ENCODE measurements at regions not wholly inside any gene's neighbourhood (a gene's known extent, or its start where the extent isn't known, plus 50 kb on each side); places are given as distances from the start of the nearest gene placed in this dataset.

- in situ Hi-C loops (cut with MboI; ENCODE audit: low pct_ligation_motif_present in 1 of 4, low pct_unique_long_range_greater_than_20kb in 1 of 4, low sequenced_read_pairs in 3 of 4) (no loop called here), intact Hi-C loops (cut with DNase I; ENCODE audit: low total_unique reads) (no loop called here)
- 77 to 89% methylated on average over 2 of the region's 2 CpGs for WGBS, 2 donors (ENCODE audit: low coverage in 1 of 2)
Measured at GRCh38 chr2:181367906-181368435, 89.2 kb upstream of the ITGA4 start.

GRCh38 chr2:181370126-181370525, 87.1 kb upstream of the ITGA4 start:
- in situ Hi-C loops (cut with MboI; ENCODE audit: low pct_ligation_motif_present in 1 of 4, low pct_unique_long_range_greater_than_20kb in 1 of 4, low sequenced_read_pairs in 3 of 4), result no loop called here
- no peak for TF ChIP-seq POLR2AphosphoS5 (IDR thresholded peaks at IDR 0.05)
- TF ChIP-seq POLR2A (IDR thresholded peaks at IDR 0.05), result no peak
- TF ChIP-seq EP300 (IDR thresholded peaks at IDR 0.05; ENCODE audit: low read depth), result no peak
- TF ChIP-seq CTCF (IDR thresholded peaks at IDR 0.05), result no peak
- Histone ChIP-seq H3K4me3 (no peak overlapping the region), H3K27ac (no peak overlapping the region), H3K9me3 (no peaks in the 10 kb centered on the region), H3K27me3 (no peaks in the 10 kb centered on the region), H3K36me3 (no peaks in the 10 kb centered on the region), H3K4me1 (peaks cover 0 to 18% (median 2%) of the 10 kb centered on the region in 4 donors)
- intact Hi-C loops (cut with DNase I; ENCODE audit: low total_unique reads), result no loop called here
- WGBS, 2 donors (ENCODE audit: low coverage in 1 of 2), result 77 to 79% methylated on average over 3 of the region's 3 CpGs
- DNase-seq, result no peak

More at GRCh38 chr2:181367906-181368435, 89.2 kb upstream of the ITGA4 start:
- H3K4me1 ChIP-seq, result peaks cover 0 to 17% (median 2%) of the 10 kb centered on the region in 4 donors
- no peaks in the 10 kb centered on the region for H3K36me3 ChIP-seq
- TF ChIP-seq CTCF (IDR thresholded peaks at IDR 0.05) (no peak), EP300 (IDR thresholded peaks at IDR 0.05; ENCODE audit: low read depth) (no peak), POLR2A (IDR thresholded peaks at IDR 0.05) (no peak), POLR2AphosphoS5 (IDR thresholded peaks at IDR 0.05) (no peak)
- no peaks in the 10 kb centered on the region for H3K9me3 ChIP-seq
- no peaks in the 10 kb centered on the region for H3K27me3 ChIP-seq
- no peak overlapping the region for H3K4me3 ChIP-seq
- no peak overlapping the region for H3K27ac ChIP-seq
- no peak for DNase-seq

GRCh38 chr2:181371195-181371594, 86.0 kb upstream of the ITGA4 start:
- intact Hi-C loops (cut with DNase I; ENCODE audit: low total_unique reads) (no loop called here), in situ Hi-C loops (cut with MboI; ENCODE audit: low pct_ligation_motif_present in 1 of 4, low pct_unique_long_range_greater_than_20kb in 1 of 4, low sequenced_read_pairs in 3 of 4) (no loop called here)
- no peak overlapping the region for H3K4me3 ChIP-seq
- H3K27ac ChIP-seq, result no peak overlapping the region
- H3K4me1 ChIP-seq, result peaks cover 0 to 18% (median 2%) of the 10 kb centered on the region in 4 donors
- H3K36me3 ChIP-seq, result no peaks in the 10 kb centered on the region
- 91 to 100% methylated on average over 1 to 2 of the region's 2 CpGs for WGBS, 2 donors (ENCODE audit: low coverage in 1 of 2)
- TF ChIP-seq EP300 (IDR thresholded peaks at IDR 0.05; ENCODE audit: low read depth) (no peak), CTCF (IDR thresholded peaks at IDR 0.05) (no peak), POLR2A (IDR thresholded peaks at IDR 0.05) (no peak), POLR2AphosphoS5 (IDR thresholded peaks at IDR 0.05) (no peak)
- no peak for DNase-seq
- H3K27me3 ChIP-seq, result no peaks in the 10 kb centered on the region
- H3K9me3 ChIP-seq, result no peaks in the 10 kb centered on the region

- 41 to 60% methylated on average over 2 of the region's 2 CpGs for WGBS, 2 donors (ENCODE audit: low coverage in 1 of 2)
- H3K4me1 ChIP-seq, result peaks cover 0 to 18% (median 2%) of the 10 kb centered on the region in 4 donors
- no peak for DNase-seq
- in situ Hi-C loops (cut with MboI; ENCODE audit: low pct_ligation_motif_present in 1 of 4, low pct_unique_long_range_greater_than_20kb in 1 of 4, low sequenced_read_pairs in 3 of 4), result no loop called here
- H3K36me3 ChIP-seq, result no peaks in the 10 kb centered on the region
- H3K27ac ChIP-seq, result peak overlapping the region in 1 of 4 donors; percentile 18
- intact Hi-C loops (cut with DNase I; ENCODE audit: low total_unique reads), result no loop called here
- H3K4me3 ChIP-seq, result no peak overlapping the region
- TF ChIP-seq POLR2AphosphoS5 (IDR thresholded peaks at IDR 0.05) (no peak), EP300 (IDR thresholded peaks at IDR 0.05; ENCODE audit: low read depth) (no peak), POLR2A (IDR thresholded peaks at IDR 0.05) (no peak), CTCF (IDR thresholded peaks at IDR 0.05) (no peak)
- no peaks in the 10 kb centered on the region for H3K9me3 ChIP-seq
- no peaks in the 10 kb centered on the region for H3K27me3 ChIP-seq
Measured at GRCh38 chr2:181371782-181372645, 85.2 kb upstream of the ITGA4 start.
